IPS-20b (cell line): ENCODE measurements at regions not wholly inside any gene's neighbourhood (a gene's known extent, or its start where the extent isn't known, plus 50 kb on each side); places are given as distances from the start of the nearest gene placed in this dataset.

Experiments
- H3K27ac ChIP-seq: one replicate; pipeline ENCODE4 v1.5.1; 2013; ENCODE audit warnings: low read length
- H3K27me3 ChIP-seq: 2 replicates; pipeline ENCODE4 v1.6.1; 2013; ENCODE audit warnings: mild to moderate bottlenecking, low read length, inconsistent platforms; ENCODE audit not compliant: insufficient read depth
- H3K36me3 ChIP-seq: 2 replicates; pipeline ENCODE4 v1.6.1; 2013; ENCODE audit warnings: low read depth, mild to moderate bottlenecking, inconsistent platforms, low read length, moderate library complexity; ENCODE audit not compliant: insufficient read depth
- H3K4me1 ChIP-seq: 2 replicates; pipeline ENCODE4 v1.6.1; 2013; ENCODE audit warnings: mild to moderate bottlenecking, control low read depth, inconsistent platforms, low read length, moderate library complexity; ENCODE audit not compliant: insufficient read depth
- H3K4me3 ChIP-seq: 2 replicates; pipeline ENCODE4 v1.5.1; 2013; ENCODE audit warnings: mild to moderate bottlenecking, low read length, inconsistent platforms
- H3K9ac ChIP-seq: 2 replicates; pipeline ENCODE4 v1.6.1; 2013; ENCODE audit warnings: low read depth, mild to moderate bottlenecking, inconsistent platforms, low read length, moderate library complexity
- H3K9me3 ChIP-seq: 2 replicates; pipeline ENCODE4 v1.6.1; 2013; ENCODE audit warnings: mild to moderate bottlenecking, low read depth, low read length, inconsistent platforms; ENCODE audit not compliant: insufficient read depth

GRCh38 chr19:13561461-13561860 is 55.2 kb upstream of the CACNA1A start:
- H3K9me3 ChIP-seq = no peaks in the 10 kb centered on the region
- no peaks in the 10 kb centered on the region for H3K27me3 ChIP-seq
- no peaks in the 10 kb centered on the region for H3K4me1 ChIP-seq
- H3K4me3 ChIP-seq = no peak overlapping the region
- H3K9ac ChIP-seq = no peak overlapping the region
- H3K27ac ChIP-seq = no peak overlapping the region
- no peaks in the 10 kb centered on the region for H3K36me3 ChIP-seq

- Histone ChIP-seq H3K4me3 (no peak overlapping the region), H3K9me3 (no peaks in the 10 kb centered on the region), H3K4me1 (no peaks in the 10 kb centered on the region), H3K27ac (no peak overlapping the region), H3K27me3 (no peaks in the 10 kb centered on the region), H3K9ac (no peak overlapping the region), H3K36me3 (no peaks in the 10 kb centered on the region)
Measured at GRCh38 chr19:13557756-13558398, 51.6 kb upstream of the CACNA1A start.

GRCh38 chr19:13556552-13556951 is 50.3 kb upstream of the CACNA1A start:
- Histone ChIP-seq H3K4me3 (no peak overlapping the region), H3K27me3 (no peaks in the 10 kb centered on the region), H3K9me3 (no peaks in the 10 kb centered on the region), H3K4me1 (no peaks in the 10 kb centered on the region), H3K27ac (no peak overlapping the region), H3K9ac (no peak overlapping the region), H3K36me3 (no peaks in the 10 kb centered on the region)
